GM10266 (cell line): ENCODE measurements at regions not wholly inside any gene's neighbourhood (a gene's known extent, or its start where the extent isn't known, plus 50 kb on each side); places are given as distances from the start of the nearest gene placed in this dataset.

Experiments
- DNase-seq: peaks from one replicate; pipeline ENCODE4 v3.0.0; 2012; ENCODE audit errors: extremely low spot score
- TF ChIP-seq, protein P1 (sequence below): IDR thresholded peaks from 2 replicates; pipeline ENCODE4 v1.5.1; 2012; ENCODE audit warnings: mild to moderate bottlenecking, low read depth; ENCODE audit not compliant: control insufficient read depth, insufficient read depth; ENCODE audit errors: missing control alignments

DNA sequence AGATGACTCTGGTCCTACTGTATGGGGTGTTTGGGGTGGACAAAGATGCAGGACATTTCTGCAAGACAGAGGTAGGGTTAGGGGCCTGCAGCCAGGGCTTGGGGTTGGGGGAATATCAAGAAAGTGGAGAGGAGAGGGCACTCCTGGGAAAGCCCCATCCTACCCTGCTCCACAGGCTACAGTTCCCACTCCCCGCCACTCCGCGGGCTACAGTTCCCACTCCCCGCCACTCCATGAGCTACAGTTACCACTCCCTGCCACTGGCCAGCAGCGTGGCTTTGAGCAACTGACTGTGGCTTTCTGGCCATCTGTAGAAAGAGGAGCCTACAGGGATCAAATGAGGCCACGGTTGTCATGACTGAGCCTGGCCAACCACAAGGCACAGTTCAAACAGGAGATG is 93.8 kb upstream of the GRIK3 start:
- no peak for DNase-seq
- TF ChIP-seq, protein P1, sequence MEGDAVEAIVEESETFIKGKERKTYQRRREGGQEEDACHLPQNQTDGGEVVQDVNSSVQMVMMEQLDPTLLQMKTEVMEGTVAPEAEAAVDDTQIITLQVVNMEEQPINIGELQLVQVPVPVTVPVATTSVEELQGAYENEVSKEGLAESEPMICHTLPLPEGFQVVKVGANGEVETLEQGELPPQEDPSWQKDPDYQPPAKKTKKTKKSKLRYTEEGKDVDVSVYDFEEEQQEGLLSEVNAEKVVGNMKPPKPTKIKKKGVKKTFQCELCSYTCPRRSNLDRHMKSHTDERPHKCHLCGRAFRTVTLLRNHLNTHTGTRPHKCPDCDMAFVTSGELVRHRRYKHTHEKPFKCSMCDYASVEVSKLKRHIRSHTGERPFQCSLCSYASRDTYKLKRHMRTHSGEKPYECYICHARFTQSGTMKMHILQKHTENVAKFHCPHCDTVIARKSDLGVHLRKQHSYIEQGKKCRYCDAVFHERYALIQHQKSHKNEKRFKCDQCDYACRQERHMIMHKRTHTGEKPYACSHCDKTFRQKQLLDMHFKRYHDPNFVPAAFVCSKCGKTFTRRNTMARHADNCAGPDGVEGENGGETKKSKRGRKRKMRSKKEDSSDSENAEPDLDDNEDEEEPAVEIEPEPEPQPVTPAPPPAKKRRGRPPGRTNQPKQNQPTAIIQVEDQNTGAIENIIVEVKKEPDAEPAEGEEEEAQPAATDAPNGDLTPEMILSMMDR: no peak

DNA sequence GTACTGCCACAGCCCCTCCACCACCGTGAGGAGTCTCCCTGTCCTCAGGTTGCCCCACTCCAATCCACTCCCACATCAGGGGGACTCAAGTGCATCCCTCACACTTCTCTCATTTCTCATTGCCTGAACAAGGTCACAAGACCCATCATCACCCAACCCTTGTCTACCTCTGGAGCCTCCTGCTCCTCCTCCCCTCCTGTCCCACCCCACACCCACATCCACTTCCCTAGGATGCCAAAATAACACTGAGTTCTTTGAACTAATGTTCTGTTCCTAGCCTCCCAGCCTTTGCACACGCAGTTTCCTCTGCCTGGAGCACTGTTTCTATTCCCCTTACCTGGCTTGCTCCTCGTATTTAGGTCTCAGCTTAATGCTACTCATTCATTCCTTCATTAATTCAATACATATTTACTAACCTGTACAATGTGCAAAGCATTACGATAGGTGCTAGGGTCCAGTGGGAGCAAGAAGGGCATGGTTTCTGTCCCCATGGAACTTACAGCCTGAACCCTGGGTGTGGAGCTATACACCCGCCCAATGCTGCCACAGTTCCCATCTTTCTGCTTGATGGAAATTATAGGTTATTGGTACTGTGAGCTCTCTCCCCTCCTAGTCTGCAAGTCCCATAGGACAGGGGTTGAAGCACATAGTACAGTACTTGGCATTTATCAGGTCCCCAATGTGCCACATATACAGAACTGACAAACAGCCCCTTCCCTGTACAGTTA is 96.1 kb upstream of the GRIK3 start:
- DNase-seq: no peak
- TF ChIP-seq, protein P1: no peak

DNA sequence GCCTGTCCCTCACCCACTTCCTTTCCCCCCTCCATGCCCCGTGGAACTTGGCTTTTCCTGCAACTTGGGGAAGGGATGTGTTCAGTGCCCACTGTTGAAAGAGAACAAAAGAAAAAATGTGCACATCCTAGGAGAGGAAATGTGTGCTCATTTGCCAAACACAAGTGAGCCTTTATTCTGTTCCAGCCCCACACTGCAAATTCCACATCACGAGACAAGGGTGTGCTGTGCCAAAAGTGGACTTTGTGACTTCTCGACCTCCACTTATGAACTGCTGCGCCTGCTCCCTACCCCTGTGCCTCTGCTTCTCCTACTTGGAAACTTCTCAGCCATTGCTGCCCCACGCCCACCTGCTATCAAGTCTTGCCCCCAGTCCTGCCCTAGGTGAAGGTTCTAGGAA is 97.0 kb upstream of the GRIK3 start:
- no peak for DNase-seq
- TF ChIP-seq, protein P1: no peak

DNA sequence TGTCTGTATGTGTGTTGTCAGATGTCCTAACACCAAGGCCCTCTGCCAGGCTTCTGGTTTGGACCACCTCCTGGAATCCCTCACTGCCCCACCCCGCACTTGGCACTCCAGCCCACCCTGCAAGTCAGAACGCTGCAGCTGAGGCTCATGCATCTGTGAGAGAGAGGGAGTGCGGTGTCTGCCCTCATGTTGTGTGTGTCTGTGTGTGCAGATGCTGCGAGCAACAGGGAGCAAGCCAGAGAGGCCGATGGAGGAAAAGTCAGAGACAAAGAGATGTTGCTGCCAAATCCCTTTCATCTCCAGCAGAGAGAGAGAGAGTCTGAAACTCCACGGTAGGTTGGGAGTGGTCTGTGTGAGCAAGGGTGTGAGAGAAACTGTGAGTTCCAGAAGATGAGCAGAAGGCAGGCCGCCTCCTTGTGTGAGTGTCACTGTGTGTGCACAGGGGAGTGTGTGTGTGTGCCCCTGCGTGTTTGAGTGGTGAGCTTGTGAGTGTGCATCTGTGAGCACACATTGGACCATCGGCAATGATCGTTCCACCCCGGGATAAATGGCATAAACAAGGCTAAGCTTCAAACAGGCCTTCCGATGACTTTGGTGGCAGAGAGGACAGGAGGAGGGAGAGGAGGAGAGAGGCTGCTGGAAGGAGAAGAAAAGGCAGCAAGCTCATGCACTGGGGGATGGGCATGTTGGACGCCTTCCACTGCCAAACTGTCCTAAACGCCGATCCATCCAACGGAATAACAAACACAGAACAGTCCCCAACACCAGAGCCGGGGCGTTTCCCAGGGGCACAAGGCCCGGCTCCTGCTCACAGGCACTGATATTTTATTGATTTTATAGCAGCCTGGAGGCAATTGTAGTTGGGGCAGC is 99.2 kb upstream of the GRIK3 start:
- DNase-seq: no peak
- TF ChIP-seq, protein P1: no peak

DNA sequence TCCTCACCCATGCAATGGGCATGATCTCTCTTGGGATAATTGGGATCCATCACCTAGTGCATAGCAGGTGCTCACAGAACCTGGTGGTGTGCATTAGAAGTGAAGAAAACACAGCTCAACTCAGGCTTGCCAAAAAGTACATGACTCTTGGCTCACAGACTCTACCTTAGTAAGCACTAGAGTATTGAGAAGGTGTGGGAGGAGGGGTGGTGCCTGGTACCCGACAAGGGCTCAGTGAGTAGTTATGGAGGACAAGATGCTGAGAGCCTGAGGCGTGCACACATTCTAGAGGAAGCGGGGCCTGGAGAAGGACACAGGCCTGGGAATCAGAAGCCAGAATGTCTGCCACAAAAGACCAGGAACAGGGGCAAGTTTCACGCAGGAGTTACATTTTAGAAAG is 100.3 kb upstream of the GRIK3 start:
- TF ChIP-seq, protein P1: no peak

DNA sequence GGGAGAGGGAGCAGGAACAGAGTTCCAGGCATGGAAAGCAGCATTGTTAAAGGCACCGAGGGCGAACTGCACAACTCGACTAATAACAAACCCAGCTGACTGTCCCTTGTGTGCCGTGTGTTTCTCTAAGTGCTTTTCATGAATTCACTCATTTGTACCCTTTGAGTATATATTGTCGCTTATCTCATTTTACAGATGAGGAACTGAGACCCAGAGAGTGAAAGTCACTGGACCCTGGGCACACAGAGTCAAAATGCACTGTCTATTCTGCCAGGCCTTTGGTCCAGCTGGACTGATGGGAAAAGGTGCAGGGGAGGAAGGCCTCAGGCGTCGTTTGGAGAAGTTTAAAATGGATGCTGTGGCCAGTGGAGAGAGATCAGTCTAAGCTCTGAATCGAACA is 100.7 kb upstream of the GRIK3 start:
- DNase-seq: no peak
- TF ChIP-seq, protein P1: no peak

More for the DNA sequence above, 100.3 kb upstream of the GRIK3 start:
- DNase-seq: no peak

DNA sequence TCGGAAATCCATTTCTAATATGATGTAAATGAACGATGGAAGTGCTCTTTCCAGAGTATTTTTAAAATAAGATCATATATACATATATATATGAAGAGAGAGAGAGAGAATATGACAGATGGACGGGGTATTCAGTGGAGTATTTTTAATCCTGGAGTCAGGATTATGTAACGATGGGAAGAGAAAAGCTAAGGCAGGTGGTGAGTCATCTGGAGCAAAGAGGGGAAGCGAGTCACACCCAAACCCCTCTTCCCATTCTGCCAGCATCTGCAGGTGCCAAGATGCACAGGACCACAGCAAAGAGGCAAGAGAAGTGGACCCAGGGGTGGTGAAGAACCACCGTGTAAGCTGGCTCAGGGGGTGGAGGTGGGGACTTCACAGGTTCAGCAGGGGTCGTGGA is 102.7 kb upstream of the GRIK3 start:
- DNase-seq: no peak
- TF ChIP-seq, protein P1: no peak
